ENCODE measurements at regions not wholly inside any gene's neighbourhood (a gene's known extent, or its start where the extent isn't known, plus 50 kb on each side); places are given as distances from the start of the nearest gene placed in this dataset.

DNA sequence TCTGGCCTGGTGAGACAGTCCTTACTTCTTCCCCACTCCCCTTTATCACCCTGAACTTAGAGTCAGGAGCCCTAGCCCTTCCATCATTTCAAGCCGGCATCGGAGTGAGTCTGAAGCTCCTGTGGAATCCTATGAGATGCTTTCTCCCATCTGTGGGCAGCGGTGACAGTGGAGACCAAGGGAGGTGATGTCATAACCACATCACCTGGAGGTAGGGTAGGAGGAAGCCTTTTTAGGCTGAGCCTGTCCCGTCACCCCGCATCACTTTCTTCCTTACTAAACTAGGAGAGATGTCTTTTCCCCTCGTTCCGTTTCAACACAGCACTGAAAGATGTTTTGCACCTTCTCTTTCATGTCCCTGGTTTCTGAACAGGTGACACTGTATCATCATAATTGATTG lies 124.1 kb upstream of the WWC1 start:
- Histone ChIP-seq H3K4me3 (no peak overlapping the region), H3K9me3 (no peaks in the 10 kb centered on the region), H3K4me1 (peaks cover 0 to 14% of the 10 kb centered on the region in 2 donors), H3K27ac (no peak overlapping the region), H3K36me3 (no peaks in the 10 kb centered on the region), H3K27me3 (no peaks in the 10 kb centered on the region)
- TF ChIP-seq, protein P1, sequence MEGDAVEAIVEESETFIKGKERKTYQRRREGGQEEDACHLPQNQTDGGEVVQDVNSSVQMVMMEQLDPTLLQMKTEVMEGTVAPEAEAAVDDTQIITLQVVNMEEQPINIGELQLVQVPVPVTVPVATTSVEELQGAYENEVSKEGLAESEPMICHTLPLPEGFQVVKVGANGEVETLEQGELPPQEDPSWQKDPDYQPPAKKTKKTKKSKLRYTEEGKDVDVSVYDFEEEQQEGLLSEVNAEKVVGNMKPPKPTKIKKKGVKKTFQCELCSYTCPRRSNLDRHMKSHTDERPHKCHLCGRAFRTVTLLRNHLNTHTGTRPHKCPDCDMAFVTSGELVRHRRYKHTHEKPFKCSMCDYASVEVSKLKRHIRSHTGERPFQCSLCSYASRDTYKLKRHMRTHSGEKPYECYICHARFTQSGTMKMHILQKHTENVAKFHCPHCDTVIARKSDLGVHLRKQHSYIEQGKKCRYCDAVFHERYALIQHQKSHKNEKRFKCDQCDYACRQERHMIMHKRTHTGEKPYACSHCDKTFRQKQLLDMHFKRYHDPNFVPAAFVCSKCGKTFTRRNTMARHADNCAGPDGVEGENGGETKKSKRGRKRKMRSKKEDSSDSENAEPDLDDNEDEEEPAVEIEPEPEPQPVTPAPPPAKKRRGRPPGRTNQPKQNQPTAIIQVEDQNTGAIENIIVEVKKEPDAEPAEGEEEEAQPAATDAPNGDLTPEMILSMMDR (IDR thresholded peaks at IDR 0.05) = no peak
- no peak for DNase-seq (ENCODE audit: low spot score)

DNA sequence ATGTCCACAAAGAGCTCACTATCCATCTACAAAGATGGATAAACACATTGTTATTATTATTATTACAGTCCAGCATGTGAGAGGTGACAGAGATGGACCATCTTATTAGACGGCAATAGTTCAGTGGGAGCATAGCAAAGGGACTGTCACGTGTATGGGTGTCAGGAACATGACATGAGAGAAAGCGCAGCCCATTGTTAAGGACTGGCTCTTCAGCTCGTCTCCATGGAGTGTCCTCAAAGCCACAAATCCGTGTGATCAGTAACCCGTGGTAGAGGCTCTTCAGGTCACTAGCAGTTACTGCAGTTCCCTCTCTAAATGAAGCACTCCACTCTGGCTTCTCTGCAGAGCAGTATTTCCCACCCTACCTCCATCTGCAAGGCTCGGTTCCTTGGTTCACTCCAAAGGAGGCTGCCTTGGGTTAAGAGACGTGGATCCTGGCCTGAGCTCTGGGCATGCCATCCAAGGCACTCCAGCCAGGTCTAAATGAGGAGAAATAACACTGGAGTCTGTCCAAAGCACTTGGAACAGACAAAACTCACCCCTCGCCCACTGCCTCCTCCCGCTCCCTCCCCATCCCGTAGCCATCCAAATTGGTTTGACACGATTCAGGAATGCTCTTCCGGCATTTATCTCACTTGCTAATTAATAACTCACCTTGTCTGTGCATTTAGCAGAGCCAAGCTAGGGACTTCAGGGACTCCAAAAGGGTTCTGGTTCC lies 122.3 kb upstream of the WWC1 start:
- H3K4me3 ChIP-seq = no peak overlapping the region
- no peaks in the 10 kb centered on the region for H3K27me3 ChIP-seq
- no peak for DNase-seq (ENCODE audit: low spot score)
- H3K4me1 ChIP-seq = peaks cover 0 to 14% of the 10 kb centered on the region in 2 donors
- TF ChIP-seq, protein P1 (IDR thresholded peaks at IDR 0.05) = no peak
- H3K36me3 ChIP-seq = no peaks in the 10 kb centered on the region
- no peak overlapping the region for H3K27ac ChIP-seq
- H3K9me3 ChIP-seq = no peaks in the 10 kb centered on the region

DNA sequence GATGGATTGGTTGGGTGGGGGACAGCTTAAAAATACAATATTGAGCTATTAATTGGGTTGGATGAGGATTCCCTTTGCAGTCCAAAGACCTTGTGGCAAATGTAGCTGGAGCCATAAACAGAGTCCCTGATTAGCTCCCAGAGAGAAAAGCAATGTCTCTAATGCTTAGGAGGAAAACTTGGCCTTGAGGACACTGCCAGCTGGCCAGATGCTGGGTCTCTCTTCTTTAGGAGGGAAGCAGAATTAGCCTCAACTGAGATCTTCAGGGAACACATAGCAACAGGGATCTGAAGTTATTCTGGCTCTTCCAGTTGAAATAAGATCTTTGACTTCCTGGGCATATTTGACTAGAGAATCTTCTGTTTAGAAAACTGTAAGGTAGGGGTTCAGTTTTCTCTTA lies 121.7 kb upstream of the WWC1 start:
- H3K36me3 ChIP-seq = no peaks in the 10 kb centered on the region

DNA sequence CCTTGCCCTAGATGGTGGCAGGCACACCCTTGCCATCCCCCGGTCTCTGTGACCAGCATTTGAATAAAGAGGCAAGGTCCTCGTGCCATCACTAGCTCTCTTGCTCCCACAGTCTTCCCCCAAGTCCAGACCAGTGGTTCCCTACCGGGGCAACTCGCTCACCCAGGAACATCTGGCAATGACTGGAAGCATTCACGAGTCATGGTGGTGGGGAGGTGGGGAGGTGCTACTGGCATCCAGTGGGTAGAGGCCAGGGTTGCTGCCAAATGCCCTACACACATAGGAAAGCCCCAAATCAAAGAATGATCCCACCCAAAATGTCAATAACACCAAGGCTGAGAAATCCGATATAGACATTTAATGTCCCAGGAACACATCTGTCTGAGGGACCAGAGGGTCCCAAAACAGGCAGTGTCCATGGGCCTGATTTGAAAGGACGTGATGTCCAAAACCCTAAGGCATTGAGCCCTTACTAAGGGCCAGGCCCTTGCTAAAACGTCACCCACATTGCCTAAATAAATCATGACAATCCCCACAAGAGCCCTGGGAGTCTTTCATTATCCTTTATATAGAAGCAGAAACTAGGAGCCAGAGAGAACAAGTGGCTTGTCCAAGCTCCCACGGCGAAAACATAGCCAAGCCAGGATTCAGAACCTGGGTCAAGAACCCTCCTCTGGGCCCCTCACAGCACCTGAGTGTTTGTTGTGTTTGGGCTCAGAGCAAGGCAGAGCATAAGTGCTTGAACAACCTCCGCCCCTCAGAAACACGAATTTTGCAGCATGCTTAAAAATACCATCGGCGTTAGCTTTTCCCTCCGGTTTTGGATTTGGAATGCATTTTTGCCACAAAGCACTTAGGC lies 119.3 kb upstream of the WWC1 start:
- Histone ChIP-seq H3K27ac (peak overlapping the region; percentile 29 to 47), H3K4me3 (no peak overlapping the region), H3K27me3 (no peaks in the 10 kb centered on the region), H3K9me3 (no peaks in the 10 kb centered on the region), H3K36me3 (no peaks in the 10 kb centered on the region), H3K4me1 (peaks cover 0 to 7% of the 10 kb centered on the region in 2 donors)
- DNase-seq (ENCODE audit: low spot score) = no peak
- TF ChIP-seq, protein P1 (IDR thresholded peaks at IDR 0.05) = no peak

More for the DNA sequence above, 121.7 kb upstream of the WWC1 start:
- H3K27me3 ChIP-seq = no peaks in the 10 kb centered on the region
- H3K4me3 ChIP-seq = no peak overlapping the region
- H3K4me1 ChIP-seq = peaks cover 0 to 14% of the 10 kb centered on the region in 2 donors
- no peak overlapping the region for H3K27ac ChIP-seq
- H3K9me3 ChIP-seq = no peaks in the 10 kb centered on the region
- TF ChIP-seq, protein P1 (IDR thresholded peaks at IDR 0.05) = no peak
- DNase-seq (ENCODE audit: low spot score) = no peak

DNA sequence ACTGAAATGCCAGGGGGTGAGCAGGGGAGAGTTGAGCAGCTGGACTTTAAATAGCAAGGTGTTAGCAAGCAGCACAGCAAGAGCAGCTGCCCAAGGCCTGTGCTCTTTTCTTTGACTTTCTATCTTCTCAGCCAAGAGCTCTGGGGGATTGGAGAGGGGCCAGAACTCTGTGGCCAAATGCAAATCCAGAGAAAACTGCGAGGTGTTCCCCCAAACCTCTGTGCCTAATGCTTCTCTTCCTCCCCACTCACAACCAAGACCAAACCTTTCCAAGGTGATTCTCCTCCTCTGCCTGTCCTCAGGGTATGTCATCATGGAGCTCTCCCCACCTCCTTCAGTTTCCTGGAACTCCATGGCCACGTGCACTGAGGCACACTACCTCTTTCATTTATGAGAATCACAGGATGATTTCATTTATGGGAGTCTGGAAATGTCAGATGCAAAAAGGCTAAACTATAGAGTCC lies 118.7 kb upstream of the WWC1 start:
- Histone ChIP-seq H3K27me3 (no peaks in the 10 kb centered on the region), H3K36me3 (no peaks in the 10 kb centered on the region), H3K4me1 (peaks cover 0 to 13% of the 10 kb centered on the region in 2 donors), H3K27ac (peak overlapping the region; percentile 29 to 47), H3K4me3 (no peak overlapping the region), H3K9me3 (no peaks in the 10 kb centered on the region)
- TF ChIP-seq, protein P1 (IDR thresholded peaks at IDR 0.05) = no peak
- no peak for DNase-seq (ENCODE audit: low spot score)
